ENCODE measurements at regions not wholly inside any gene's neighbourhood (a gene's known extent, or its start where the extent isn't known, plus 50 kb on each side); places are given as distances from the start of the nearest gene placed in this dataset.

DNA sequence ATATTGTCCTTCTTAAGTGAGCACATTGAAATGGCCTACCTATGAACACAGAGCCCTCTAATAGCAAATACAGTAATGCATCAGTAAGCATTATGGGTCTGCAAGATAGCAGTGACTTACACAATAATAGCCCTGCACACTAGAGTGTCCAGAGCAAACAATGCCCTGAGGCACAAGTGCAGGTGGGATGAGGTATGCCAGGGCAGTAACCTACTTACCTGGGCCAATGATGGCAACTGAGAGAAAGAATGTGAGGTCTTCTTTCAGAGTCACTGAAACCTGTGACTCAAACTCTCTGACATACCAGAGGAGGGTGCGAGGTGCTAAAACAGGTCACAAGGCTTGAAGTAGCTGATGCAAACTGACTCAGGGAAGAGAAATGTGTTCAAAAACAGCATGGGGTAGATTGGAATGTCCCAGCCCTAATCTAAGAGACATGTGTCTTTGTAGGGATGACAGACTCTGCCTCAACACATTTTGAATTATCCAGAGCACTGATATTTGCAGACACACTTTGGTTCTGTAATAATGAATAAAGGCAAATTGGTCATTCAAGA, 168.5 kb upstream of the RUNX1 start:
- Histone ChIP-seq H3F3A (ENCODE audit: insufficient read depth, low read length) (peaks cover 27% of the 10 kb centered on the region), H2AFZ (ENCODE audit: low read length) (no peak overlapping the region), H3K36me3 (replicated peaks; ENCODE audit: insufficient read depth, low read length) (no peaks in the 10 kb centered on the region), H4K20me1 (ENCODE audit: insufficient read depth, low read length) (peaks cover 3% of the 10 kb centered on the region; the same call in 1 of the 2 replicates), H3K4me1 (ENCODE audit: low read length) (peaks cover 38% of the 10 kb centered on the region), H3K27ac (ENCODE audit: low read length) (no peak overlapping the region; the same call in 1 of the 2 replicates), H3K27me3 (replicated peaks; ENCODE audit: insufficient read depth, low read length) (peaks cover 57% of the 10 kb centered on the region), H3K9ac (ENCODE audit: low read length) (no peak overlapping the region), H3K79me2 (ENCODE audit: low read length) (no peaks in the 10 kb centered on the region), H3K9me2 (replicated peaks; ENCODE audit: insufficient read depth, low read length) (no peaks in the 10 kb centered on the region), H3K9me3 (replicated peaks; ENCODE audit: insufficient read depth, low read length) (no peaks in the 10 kb centered on the region), H3K4me3 (ENCODE audit: low read length) (no peak overlapping the region), H3K4me2 (ENCODE audit: low read depth, low read length) (no peak overlapping the region)
- DNase-seq = peak; percentile 46
- TF ChIP-seq, protein P1, sequence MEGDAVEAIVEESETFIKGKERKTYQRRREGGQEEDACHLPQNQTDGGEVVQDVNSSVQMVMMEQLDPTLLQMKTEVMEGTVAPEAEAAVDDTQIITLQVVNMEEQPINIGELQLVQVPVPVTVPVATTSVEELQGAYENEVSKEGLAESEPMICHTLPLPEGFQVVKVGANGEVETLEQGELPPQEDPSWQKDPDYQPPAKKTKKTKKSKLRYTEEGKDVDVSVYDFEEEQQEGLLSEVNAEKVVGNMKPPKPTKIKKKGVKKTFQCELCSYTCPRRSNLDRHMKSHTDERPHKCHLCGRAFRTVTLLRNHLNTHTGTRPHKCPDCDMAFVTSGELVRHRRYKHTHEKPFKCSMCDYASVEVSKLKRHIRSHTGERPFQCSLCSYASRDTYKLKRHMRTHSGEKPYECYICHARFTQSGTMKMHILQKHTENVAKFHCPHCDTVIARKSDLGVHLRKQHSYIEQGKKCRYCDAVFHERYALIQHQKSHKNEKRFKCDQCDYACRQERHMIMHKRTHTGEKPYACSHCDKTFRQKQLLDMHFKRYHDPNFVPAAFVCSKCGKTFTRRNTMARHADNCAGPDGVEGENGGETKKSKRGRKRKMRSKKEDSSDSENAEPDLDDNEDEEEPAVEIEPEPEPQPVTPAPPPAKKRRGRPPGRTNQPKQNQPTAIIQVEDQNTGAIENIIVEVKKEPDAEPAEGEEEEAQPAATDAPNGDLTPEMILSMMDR (IDR thresholded peaks at IDR 0.05; ENCODE audit: low read length) = no peak
- no peak for TF ChIP-seq EZH2 (optimal IDR thresholded peaks at IDR 0.05; ENCODE audit: low read depth, low read length)
- TF ChIP-seq EZH2phosphoT487 (IDR thresholded peaks at IDR 0.05; ENCODE audit: low read length) = no peak

DNA sequence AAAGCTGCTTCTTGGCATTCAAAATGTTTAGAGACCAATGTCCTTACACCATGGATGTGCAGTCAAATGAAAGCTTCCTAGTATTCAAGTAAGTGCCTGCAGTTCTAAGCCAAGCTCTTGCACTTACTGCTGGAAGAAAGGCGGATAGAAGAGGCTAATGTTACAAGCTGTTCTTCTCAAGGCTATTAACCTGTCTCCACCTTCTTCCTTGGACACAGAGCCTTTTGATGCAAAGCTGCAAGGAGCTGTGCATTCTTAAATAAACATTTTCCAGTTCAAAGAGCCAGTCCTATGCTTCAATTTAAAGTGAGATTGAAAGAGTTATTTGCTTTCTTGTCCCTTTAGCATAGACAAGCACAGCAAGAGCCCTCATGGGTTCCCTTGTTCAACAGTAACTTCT, 167.9 kb upstream of the RUNX1 start:
- H3K4me3 ChIP-seq (ENCODE audit: low read length) = no peak overlapping the region
- H4K20me1 ChIP-seq (ENCODE audit: insufficient read depth, low read length) = no peaks in the 10 kb centered on the region
- TF ChIP-seq, protein P1 (IDR thresholded peaks at IDR 0.05; ENCODE audit: low read length) = no peak
- TF ChIP-seq EZH2 (optimal IDR thresholded peaks at IDR 0.05; ENCODE audit: low read depth, low read length) = no peak
- TF ChIP-seq EZH2phosphoT487 (IDR thresholded peaks at IDR 0.05; ENCODE audit: low read length) = no peak
- H2AFZ ChIP-seq (ENCODE audit: low read length) = no peak overlapping the region
- no peak for DNase-seq
- H3F3A ChIP-seq (ENCODE audit: insufficient read depth, low read length) = peaks cover 24% of the 10 kb centered on the region
- no peak overlapping the region for H3K4me2 ChIP-seq (ENCODE audit: low read depth, low read length)
- H3K79me2 ChIP-seq (ENCODE audit: low read length) = no peaks in the 10 kb centered on the region
- no peak overlapping the region for H3K9ac ChIP-seq (ENCODE audit: low read length)
- no peaks in the 10 kb centered on the region for H3K9me2 ChIP-seq (replicated peaks; ENCODE audit: insufficient read depth, low read length)
- peaks cover 57% of the 10 kb centered on the region for H3K27me3 ChIP-seq (replicated peaks; ENCODE audit: insufficient read depth, low read length)
- H3K9me3 ChIP-seq (replicated peaks; ENCODE audit: insufficient read depth, low read length) = no peaks in the 10 kb centered on the region
- peaks cover 39% of the 10 kb centered on the region for H3K4me1 ChIP-seq (ENCODE audit: low read length)
- H3K36me3 ChIP-seq (replicated peaks; ENCODE audit: insufficient read depth, low read length) = no peaks in the 10 kb centered on the region
- no peak overlapping the region; the same call in 1 of the 2 replicates for H3K27ac ChIP-seq (ENCODE audit: low read length)

DNA sequence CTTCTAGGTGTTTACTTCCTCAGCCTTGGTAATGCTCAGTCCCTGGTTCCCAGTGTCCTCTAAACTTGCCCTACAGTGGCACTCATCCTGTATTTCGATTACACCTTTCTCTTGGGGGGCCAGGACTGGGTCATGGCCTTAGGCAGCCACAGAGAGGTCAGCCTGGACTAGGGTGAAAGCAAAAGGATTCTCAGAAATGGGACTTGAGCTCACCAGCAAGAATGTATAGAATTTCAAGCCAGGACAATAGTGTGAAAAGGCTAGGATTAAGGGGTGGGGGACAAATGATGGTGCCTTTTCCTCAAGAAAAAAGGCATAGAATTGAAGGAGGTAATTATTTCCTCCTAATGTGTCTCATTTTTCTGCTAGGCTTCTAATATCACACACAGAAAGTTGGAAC, 166.8 kb upstream of the RUNX1 start:
- Histone ChIP-seq H3K9ac (ENCODE audit: low read length) (no peak overlapping the region), H3K4me2 (ENCODE audit: low read depth, low read length) (no peak overlapping the region), H3K9me3 (replicated peaks; ENCODE audit: insufficient read depth, low read length) (no peaks in the 10 kb centered on the region), H4K20me1 (ENCODE audit: insufficient read depth, low read length) (no peaks in the 10 kb centered on the region), H2AFZ (ENCODE audit: low read length) (no peak overlapping the region), H3K27ac (ENCODE audit: low read length) (no peak overlapping the region), H3K4me1 (ENCODE audit: low read length) (peaks cover 37% of the 10 kb centered on the region), H3K4me3 (ENCODE audit: low read length) (no peak overlapping the region), H3K36me3 (replicated peaks; ENCODE audit: insufficient read depth, low read length) (no peaks in the 10 kb centered on the region), H3K9me2 (replicated peaks; ENCODE audit: insufficient read depth, low read length) (no peaks in the 10 kb centered on the region), H3K27me3 (replicated peaks; ENCODE audit: insufficient read depth, low read length) (peaks cover 49% of the 10 kb centered on the region), H3F3A (ENCODE audit: insufficient read depth, low read length) (peaks cover 15% of the 10 kb centered on the region), H3K79me2 (ENCODE audit: low read length) (no peaks in the 10 kb centered on the region)
- TF ChIP-seq EZH2phosphoT487 (IDR thresholded peaks at IDR 0.05; ENCODE audit: low read length) (no peak), EZH2 (optimal IDR thresholded peaks at IDR 0.05; ENCODE audit: low read depth, low read length) (no peak)
- TF ChIP-seq, protein P1 (IDR thresholded peaks at IDR 0.05; ENCODE audit: low read length) = no peak
- no peak for DNase-seq
